NCI-H2029 (cell line): ENCODE measurements at regions not wholly inside any gene's neighbourhood (a gene's known extent, or its start where the extent isn't known, plus 50 kb on each side); places are given as distances from the start of the nearest gene placed in this dataset.
A peak's percentile ranks its signal among the peaks of the same experiment; 100 is the strongest.

Experiments
- DNase-seq: peaks from one replicate; lab custom pipeline; 2025; lab: John Stamatoyannopoulos, UW

DNA sequence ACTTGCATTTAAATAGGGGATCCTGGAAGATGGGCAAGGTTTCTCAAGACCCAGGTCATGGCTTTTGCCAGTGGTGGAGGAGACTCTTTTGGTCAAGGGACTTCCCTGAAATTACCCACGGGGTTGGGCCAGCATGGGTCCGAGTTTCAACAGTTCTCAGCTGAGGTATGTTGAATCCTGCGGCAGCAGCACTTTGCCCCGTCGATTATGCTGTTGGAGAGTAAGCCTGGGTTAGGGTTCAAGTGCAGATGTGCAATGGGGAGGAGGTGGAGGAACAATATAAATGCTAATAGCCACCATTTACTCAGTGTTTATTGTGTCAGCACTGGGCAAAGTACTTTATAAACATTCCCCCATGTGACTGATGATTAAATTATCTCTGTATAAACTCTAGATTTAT is 96.0 kb upstream of the GATA6 start:
- no peak for DNase-seq

DNA sequence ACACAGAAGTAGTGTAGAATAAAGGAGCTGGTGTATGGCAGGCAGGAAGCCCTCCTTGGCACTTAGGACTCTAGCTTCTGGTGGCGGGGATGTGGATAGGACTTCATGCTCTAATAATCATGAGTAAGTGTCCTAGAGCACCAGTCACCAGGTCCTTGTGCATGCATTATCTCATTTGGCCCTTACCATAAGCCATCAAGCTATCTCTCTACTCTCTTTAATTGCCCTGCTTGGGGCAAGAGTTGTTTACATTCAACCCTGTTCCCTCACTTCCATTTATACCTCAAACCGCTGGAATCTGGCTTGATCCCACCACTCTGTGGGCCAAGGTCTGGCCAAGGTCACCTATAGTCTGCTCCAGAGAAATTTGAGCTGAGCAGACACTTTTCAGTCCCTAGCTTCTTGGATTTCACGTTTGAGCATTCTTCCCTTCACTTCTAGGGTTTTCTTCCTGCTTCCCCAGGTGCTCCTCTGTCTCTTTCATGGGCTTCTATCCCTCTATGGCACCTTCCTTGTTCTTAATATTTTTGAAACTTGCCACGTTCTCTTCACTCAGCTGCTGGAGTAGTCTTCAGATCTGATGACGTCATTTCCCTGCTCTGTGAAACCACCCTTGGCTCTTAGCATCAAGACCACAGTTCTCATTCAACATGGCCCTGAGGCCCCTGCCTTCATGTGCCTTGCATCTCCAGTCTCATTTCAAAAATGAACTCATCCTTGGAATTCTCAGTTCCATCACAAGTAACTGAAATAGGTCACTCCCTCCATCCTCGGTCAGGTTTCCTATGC is 94.9 kb upstream of the GATA6 start:
- peak; percentile 82 for DNase-seq

DNA sequence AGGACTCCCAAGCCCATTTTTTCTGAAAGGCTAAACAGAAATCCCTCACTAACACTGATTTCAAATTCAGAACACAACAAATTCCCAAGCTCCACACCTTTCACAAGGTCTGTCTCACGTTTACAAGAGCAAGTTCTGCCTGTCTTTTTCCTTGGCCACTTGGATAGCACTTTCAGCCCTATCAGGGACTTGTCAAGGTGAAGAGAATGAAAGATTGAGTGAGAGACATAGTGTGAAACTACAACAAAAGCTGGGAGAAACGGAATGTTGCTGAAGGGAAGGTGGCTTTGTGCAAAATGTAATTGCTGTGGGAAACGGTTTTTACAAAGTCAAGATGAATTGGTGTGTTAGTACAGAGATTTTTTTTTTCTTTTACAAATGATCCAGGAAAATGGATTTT is 89.4 kb upstream of the GATA6 start:
- DNase-seq: no peak

DNA sequence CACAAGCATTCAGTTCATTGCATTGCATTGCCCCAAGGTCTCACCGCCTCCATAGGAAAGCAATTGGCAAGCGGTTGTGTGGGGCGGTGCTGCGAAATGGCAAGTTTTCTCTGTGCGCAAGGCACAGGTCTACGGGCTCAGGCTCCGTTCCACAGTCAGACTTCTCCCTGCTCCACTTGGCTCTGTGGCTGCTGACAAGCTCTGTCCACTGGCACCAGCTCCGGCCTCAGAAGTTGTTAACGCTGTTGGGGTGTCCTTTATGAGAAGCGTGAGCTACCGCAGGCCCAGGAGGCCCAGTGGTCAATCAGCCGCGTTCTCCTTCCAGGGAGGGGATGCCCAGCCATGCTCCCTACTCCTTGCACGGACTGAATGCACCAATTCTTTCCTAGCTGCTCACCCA is 87.0 kb upstream of the GATA6 start:
- DNase-seq: no peak

DNA sequence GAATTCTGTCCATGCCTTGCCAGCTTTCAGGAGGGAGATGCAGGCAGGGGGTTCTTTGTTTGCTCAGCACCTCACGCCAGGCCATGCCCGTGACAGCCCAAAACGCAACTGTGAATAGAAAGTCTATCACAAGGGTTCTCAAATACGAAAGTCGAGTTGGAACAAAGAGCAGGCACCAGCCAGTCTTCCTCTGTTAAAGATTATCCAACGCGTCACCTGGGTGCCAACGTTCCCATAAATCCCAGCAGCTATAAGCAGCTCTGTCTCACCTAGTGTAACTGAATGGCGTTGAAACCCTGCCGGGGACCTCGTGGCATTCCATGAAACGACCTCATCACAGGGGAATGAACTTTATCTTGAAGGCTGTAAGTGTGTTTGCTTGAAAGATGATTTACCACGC is 84.8 kb upstream of the GATA6 start:
- no peak for DNase-seq

DNA sequence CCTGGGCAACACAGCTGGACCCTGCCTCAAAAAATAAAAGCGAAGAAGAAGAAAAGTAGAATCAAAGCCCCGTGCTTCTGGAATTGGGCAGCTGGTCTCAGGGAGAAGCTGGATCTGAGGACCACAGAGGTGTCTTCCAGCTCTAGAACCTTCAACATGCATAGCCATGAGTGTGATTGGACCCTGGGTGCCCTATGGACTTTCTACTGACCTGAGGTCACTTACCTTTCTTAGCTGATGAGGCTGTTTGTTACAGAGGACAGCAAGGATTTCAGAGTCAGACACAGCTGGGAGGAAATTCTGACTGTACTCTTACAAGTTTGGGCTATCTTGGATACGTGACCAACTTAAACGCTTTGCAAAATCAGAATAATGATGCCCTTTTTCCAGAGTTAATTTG is 82.4 kb upstream of the GATA6 start:
- no peak for DNase-seq

DNA sequence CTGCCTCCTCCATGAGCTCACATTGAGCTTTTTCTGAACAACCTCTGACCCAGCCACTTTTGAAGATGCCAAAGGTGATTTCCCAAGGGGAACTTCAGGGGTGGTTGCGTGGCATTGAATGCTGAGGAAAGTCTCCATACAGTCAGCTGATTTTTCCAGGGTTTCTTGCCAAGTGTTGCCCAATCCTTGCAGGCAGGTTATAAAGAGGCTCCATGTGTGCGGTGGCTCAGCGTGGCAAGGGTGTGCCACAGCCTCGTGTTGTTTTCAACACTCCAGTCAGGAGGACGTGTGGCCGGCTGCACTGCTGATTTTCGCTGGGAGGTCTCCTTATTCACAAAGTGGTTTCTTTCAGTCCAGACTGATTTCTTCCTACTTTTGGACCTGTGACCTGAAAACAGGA is 81.4 kb upstream of the GATA6 start:
- DNase-seq: no peak

DNA sequence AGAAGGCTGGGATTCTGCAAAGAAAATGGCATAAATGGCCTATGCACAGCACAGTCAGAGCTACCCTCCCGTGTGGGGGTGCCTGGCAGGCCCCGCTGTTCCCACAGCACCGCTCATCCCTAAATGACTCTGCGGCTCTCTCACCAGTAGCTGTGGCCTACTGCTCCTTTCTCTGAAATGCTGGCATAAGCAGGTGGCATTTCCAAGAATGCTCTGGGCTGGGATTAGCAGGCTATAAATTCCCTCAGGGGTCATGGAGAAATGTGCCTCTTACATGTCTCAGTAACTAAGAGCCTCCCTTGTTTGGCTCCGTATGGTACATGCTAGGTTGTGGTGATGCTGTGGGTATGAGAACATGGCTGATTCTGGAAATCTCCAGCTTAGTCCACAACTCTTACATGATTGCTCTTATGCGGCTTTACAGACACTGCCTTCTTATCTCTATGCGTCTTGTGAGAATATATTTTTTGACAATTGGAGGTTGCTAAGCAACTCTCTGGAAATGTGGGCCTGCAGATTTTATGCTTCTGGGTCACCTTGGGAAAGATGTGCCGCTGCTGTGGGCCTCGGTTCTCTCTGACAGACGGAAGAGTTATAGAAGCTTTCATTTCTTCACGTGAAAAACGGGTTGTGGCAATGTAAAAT is 80.3 kb upstream of the GATA6 start:
- no peak for DNase-seq

DNA sequence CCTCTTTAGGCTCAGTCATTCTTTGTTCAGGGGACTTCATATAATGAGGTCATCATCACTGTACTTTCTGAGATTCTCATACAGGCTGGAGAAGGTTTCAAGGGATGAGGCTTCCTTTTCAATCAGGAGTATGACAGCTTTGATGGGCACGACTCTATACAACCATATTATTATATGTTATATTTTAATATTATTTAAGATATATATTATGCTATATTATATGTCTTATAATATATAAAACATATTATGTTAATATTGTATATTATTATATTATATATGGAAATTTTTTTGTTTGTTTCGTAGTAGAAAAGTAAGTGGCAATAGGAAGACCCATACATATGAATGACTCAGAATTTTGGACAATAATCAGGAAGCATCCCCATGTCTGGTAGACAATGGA is 78.0 kb upstream of the GATA6 start:
- no peak for DNase-seq

DNA sequence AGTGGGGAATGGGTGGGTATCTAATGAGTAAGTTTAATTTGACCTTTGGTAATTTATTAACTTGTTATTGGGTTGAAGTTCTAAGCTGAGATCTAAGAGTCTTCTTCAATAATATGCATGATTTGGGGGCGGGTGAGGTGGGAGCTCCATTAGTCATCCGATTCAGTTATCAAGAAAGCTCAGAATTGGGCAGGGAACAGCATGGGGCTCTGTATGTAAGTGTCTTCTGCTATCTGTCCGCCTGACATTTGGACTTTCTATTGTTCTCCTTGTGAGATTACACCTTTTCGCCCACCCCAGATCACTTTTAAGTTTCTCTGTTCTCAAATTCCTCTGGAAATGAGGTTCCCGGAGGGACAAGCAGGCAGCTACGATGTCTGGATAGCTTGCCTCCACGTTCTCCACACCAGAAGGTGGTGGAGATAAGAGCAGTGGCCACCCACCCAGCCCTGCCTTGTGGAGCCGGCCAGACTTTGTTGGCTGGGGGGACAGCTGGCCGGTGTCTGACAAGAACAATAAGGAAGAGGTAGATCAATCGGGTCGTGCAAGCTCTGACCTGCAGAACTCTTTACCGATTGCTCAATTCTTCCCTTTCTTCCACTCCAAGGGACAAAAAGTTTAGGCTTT is 75.5 kb upstream of the GATA6 start:
- no peak for DNase-seq

DNA sequence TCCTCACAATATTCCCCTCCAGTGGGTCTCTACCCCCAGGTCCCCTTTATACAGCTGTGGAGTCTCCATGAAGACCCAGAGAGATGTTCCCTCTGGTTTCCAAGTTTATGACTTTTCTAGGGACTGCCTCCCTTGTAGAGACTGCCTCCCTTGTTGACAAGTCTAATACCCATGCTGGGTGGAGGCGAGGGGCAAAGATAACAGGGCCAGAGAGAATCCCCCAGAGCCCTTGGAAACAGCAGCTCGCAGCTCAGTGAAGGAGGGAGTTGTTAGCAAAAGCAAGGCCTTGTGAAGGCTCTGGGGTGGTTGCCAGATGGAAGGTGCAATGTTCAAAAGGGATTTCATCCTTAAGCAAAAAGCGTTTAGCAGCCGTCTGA is 75.0 kb upstream of the GATA6 start:
- DNase-seq: no peak

DNA sequence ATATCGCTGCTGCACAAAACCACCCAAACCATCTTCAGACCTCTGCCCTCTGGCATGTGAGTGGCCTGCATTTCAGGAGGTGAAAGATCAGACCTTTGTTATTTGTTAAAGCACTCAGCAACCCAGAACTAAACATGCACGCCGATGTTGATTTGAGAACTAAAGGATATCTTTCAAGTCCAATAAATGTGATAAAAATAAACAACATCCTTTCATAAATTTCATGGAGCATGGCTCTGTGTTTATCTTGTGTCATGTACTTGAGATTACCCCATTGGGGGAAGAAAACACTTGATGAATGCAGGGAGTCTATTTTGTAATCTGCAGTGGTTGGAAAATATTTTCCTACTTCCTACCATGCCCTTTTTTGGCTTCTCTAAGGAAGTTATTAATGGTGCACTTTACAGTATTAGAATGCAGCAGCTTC is 70.8 kb upstream of the GATA6 start:
- no peak for DNase-seq

DNA sequence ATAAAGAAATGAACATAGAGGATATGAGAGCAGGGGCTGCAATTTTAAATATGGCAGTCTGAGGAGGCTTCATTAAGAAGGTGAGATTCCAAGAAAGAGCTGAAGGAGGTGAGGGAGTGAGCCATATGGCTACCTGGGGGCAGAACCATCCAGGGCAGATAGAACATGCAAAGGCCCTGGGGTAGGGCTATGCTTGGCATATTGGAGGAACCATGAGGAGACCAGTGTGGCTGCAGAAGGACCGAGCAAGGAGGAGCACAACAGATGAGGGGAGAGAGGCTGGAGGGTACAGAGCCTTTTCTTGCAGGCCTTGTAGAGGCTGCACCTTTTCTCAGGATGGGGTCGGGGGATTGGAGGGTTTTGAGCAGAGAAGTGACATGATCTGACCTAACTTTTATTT is 69.5 kb upstream of the GATA6 start:
- no peak for DNase-seq

DNA sequence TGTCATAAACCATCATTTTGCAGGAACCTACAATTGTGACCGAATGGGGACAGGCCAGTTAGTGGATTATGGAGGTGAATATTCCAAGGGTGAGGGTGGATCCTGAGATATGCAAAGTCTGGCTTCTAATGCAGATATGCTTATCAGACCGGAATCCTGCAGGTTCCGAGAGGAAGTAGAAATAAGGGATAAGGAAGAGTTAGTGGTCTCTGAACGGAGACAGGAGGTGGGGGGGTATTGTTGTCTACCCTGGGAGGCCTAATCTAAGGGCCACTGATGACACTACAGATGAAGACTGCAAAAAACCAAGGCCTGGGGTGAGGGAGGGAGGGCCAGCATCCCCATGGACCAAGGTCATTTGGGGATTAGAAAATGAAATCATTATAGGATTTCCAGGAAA is 67.7 kb upstream of the GATA6 start:
- no peak for DNase-seq

DNA sequence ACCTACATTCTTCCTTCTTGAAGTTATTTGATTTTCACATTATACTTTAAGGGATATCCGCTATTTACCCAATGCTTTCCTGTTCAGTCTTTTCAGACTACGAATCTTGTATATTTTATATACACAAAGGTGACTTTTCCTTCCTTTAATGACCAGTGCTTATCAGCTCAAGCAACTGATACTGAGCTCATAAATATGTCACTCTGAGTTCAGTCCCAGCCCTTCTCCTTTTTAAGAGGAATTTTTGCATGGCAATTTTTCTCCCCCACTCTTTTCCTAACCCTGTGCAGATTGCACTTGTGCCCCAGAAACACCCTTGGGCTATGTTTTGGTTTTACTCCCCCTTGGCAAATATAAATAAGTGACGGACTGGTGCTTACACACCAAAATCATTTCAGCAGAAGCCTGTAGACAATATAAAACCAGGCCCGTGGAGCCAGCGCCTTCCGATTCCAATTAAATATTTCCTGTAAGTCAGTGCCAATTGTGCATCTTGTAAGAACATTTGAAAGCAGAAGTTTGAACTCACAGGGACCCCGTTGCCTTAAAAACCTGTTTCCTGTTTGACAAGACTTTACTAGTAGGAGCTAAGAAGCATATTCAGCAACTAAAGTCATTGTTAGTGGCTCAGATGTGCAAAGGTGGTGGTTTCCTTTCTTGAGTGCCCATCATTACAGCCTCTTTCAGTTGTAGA is 66.3 kb upstream of the GATA6 start:
- DNase-seq: no peak

DNA sequence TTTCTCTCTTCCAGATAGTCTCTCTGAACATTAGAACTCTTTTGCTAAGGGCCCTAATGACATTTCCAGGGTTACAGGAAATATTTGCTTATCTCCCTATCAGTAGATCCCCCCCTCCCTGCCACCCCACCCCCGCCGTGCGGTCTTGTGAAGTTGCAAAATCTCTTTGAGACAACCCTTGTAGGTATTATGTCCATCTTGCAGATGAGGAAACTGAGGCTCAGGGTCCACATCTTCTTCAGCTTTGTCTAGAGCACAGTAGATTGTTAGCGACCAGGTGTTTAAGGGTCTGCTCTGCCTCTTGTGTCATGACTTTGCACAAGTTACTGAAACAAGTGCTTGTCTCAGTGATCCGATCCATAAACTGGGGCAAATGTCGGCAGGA is 65.8 kb upstream of the GATA6 start:
- no peak for DNase-seq

DNA sequence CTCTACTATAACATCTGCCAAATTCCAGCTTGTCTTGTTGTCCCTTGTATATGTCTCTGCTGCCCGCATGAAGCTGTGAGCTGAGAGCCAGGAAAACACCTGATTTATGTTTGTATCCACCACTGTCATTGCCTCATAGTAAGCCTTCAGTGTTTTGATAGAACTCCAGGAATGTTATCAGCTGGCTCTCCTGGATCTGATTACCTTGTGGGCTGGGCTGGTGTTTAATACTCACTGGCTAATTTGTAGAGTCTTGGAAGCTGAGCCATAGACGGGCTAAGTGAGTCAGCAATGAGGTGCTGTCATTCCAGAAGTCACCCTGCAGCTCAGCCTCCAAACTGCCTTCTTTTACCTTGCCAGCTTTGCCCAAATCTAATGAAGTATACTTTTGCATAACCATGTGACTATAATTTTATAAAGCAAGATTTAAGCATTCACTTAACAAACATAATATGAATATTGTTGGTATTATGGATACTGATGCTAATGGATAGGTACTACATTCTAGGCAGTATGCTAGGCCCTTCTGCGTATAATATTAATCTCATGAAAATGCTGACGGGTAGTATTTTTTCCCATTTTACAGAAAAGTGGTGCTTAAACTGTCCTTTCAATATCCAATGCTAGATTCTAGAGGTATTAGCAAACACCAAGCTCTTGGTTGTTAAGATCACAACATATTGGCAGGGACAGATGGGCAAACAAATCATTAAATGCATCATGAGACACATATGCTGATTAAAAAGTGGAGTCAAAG is 62.7 kb upstream of the GATA6 start:
- no peak for DNase-seq

DNA sequence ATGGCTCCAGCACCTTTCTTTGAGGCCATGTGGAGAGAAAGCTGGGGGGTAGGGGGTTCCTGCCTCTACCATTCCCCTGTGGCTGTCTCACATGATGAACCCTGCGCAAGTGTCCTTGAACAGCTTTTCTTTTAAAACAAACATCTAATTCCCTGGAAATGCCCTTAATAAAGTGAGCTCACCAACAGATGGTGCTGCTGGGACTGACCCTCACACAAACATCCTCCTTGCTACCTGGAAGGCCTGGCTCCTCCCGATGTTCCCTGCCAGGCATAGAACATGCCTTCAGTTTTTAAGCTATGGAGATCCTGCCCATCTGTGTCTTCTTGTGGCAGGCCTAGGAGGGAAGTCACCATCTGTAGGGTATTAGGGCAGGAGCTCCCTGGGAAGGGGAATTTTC is 60.7 kb upstream of the GATA6 start:
- no peak for DNase-seq

DNA sequence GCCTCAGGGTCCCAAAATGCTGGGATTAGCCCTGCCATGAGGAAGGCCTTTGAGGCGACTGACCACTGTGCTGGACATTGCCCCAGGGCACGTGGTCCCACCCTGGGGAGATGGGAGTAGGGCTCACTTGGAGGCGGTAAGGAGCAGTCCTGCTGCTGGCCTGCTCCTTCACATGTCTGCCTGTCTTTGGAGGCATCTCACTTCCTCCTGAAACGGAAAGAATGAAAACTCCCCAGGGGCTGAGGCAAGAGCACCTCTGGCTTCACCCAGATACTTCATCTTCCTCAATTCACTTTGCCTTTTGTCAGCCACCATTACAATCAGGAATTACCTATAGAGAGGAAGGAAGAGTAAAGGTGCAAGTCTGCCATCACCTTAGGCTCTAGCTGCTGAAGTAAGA is 59.9 kb upstream of the GATA6 start:
- DNase-seq: no peak

DNA sequence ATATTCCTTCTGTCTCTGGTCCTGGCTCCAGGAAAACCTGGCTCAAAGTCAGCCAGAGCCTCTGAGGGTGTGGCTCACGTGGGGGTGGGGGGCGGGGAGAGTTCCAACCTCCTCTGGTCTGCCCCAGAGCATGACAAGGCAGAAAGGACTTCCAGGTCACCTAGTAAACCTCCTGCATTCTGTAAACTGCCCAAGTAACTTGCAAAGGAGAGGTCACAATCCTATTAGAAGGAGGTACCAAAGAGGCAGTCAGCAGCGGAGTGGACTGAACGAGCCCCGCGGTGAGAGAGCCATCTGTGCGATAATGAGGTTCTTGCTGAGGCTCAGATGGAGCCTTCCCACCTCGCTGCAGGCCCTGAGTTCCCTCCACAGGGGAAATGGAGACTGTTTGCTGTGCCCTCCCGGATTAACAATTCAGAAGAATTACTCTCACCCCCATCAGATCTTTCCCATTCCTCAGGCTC is 58.9 kb upstream of the GATA6 start:
- no peak for DNase-seq

DNA sequence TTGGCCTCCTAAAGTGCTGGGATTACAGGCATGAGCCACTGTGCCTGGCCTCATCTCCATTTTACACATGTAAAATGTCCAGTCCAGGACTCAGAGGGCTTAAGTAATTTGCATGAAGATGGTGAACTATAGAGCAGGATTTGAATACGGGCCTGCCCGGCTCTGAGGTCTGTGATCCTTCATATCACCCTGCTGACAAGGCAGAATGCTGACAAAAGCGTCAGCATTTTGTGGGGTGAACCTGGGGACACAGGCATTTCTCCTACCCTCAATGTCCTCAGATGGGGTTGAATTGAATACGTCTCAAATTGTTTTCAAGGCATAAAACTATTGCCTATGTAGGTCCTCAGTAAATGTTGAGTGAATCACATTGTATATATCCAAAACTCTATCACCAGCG is 57.2 kb upstream of the GATA6 start:
- DNase-seq: no peak
